NCI-H2227 (cell line): ENCODE measurements at regions not wholly inside any gene's neighbourhood (a gene's known extent, or its start where the extent isn't known, plus 50 kb on each side); places are given as distances from the start of the nearest gene placed in this dataset.

ENCODE experiments used
- DNase-seq: peaks from one replicate; lab custom pipeline; 2025; ENCODE audit not compliant: unreplicated experiment; lab: John Stamatoyannopoulos, UW

- DNase-seq = no peak
These were observed 219.4 kb downstream of the FOXL1 start for GRCh38 chr16:86797700-86798099.

- no peak for DNase-seq
These were observed 220.1 kb downstream of the FOXL1 start for GRCh38 chr16:86798247-86799041.

GRCh38 chr16:86799367-86799766 is 221.0 kb downstream of the FOXL1 start:
- no peak for DNase-seq

GRCh38 chr16:86800894-86801293 is 222.5 kb downstream of the FOXL1 start:
- no peak for DNase-seq

- no peak for DNase-seq
These were observed 223.7 kb downstream of the FOXL1 start for GRCh38 chr16:86802013-86802412.

- DNase-seq = no peak
These were observed 226.8 kb downstream of the FOXL1 start for GRCh38 chr16:86805188-86805587.

GRCh38 chr16:86806181-86806837 is 228.0 kb downstream of the FOXL1 start:
- no peak for DNase-seq

- no peak for DNase-seq
These were observed 228.5 kb downstream of the FOXL1 start for GRCh38 chr16:86806838-86807351.

- DNase-seq = no peak
These were observed 230.6 kb downstream of the FOXL1 start for GRCh38 chr16:86808863-86809444.

- DNase-seq = no peak
These were observed 231.2 kb downstream of the FOXL1 start for GRCh38 chr16:86809458-86809955.

GRCh38 chr16:86810062-86810461 is 231.7 kb downstream of the FOXL1 start:
- DNase-seq = no peak

GRCh38 chr16:86812363-86812970 is 234.1 kb downstream of the FOXL1 start:
- DNase-seq = no peak

- no peak for DNase-seq
These were observed 235.9 kb downstream of the FOXL1 start for GRCh38 chr16:86814256-86814655.

- DNase-seq = no peak
These were observed 238.7 kb downstream of the FOXL1 start for GRCh38 chr16:86816930-86817625.

- no peak for DNase-seq
These were observed 240.6 kb downstream of the FOXL1 start for GRCh38 chr16:86818671-86819532.

GRCh38 chr16:86819533-86819892 is 241.2 kb downstream of the FOXL1 start:
- DNase-seq = no peak

- DNase-seq = no peak
These were observed 243.5 kb downstream of the FOXL1 start for GRCh38 chr16:86821895-86822294.

GRCh38 chr16:86823125-86823524 is 244.8 kb downstream of the FOXL1 start:
- no peak for DNase-seq

- no peak for DNase-seq
These were observed 245.7 kb downstream of the FOXL1 start for GRCh38 chr16:86823888-86824671.
